ENCODE measurements at regions not wholly inside any gene's neighbourhood (a gene's known extent, or its start where the extent isn't known, plus 50 kb on each side); places are given as distances from the start of the nearest gene placed in this dataset.

GRCh38 chrX:36504625-36505024 lies 503.5 kb upstream of the FAM47C start:
- DNase-seq (ENCODE audit: low spot score), result no peak
- TF ChIP-seq, protein P1, sequence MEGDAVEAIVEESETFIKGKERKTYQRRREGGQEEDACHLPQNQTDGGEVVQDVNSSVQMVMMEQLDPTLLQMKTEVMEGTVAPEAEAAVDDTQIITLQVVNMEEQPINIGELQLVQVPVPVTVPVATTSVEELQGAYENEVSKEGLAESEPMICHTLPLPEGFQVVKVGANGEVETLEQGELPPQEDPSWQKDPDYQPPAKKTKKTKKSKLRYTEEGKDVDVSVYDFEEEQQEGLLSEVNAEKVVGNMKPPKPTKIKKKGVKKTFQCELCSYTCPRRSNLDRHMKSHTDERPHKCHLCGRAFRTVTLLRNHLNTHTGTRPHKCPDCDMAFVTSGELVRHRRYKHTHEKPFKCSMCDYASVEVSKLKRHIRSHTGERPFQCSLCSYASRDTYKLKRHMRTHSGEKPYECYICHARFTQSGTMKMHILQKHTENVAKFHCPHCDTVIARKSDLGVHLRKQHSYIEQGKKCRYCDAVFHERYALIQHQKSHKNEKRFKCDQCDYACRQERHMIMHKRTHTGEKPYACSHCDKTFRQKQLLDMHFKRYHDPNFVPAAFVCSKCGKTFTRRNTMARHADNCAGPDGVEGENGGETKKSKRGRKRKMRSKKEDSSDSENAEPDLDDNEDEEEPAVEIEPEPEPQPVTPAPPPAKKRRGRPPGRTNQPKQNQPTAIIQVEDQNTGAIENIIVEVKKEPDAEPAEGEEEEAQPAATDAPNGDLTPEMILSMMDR (IDR thresholded peaks at IDR 0.05; ENCODE audit: borderline replicate concordance, control extremely low read depth, extremely low read depth, insufficient read depth, missing control alignments), result no peak
- in situ Hi-C loops (cut with MboI; ENCODE audit: low sequenced_read_pairs, unreplicated experiment), result no loop called here

DNA sequence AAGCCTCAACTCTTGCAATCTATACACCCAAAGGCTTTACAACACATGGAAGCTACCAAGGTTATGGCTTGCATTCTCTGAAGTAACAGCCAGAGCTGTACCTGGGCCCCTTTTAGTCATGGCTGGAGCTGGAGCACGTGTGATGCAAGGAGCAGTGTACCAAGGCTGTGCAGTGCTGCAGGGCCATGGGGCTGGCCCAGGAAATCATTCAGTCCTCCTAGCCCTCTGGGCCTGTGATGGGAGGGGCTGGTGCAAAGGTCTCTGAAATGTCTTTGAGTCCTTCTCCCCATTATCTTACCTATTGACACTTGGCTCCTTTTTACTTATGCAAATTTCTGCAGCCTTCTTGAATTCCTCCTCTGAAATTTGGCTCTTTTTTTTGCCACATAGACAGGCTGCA lies 500.1 kb upstream of the FAM47C start:
- TF ChIP-seq, protein P1 (IDR thresholded peaks at IDR 0.05; ENCODE audit: borderline replicate concordance, control extremely low read depth, extremely low read depth, insufficient read depth, missing control alignments), result no peak
- in situ Hi-C loops (cut with MboI; ENCODE audit: low sequenced_read_pairs, unreplicated experiment), result no loop called here
- no peak for DNase-seq (ENCODE audit: low spot score)

- TF ChIP-seq, protein P1 (IDR thresholded peaks at IDR 0.05; ENCODE audit: borderline replicate concordance, control extremely low read depth, extremely low read depth, insufficient read depth, missing control alignments), result no peak
- DNase-seq (ENCODE audit: low spot score), result no peak
- in situ Hi-C loops (cut with MboI; ENCODE audit: low sequenced_read_pairs, unreplicated experiment), result no loop called here
Observed at GRCh38 chrX:36510736-36511135, 497.4 kb upstream of the FAM47C start.

GRCh38 chrX:36528661-36529060 lies 479.5 kb upstream of the FAM47C start:
- DNase-seq (ENCODE audit: low spot score), result no peak
- in situ Hi-C loops (cut with MboI; ENCODE audit: low sequenced_read_pairs, unreplicated experiment), result no loop called here
- TF ChIP-seq, protein P1 (IDR thresholded peaks at IDR 0.05; ENCODE audit: borderline replicate concordance, control extremely low read depth, extremely low read depth, insufficient read depth, missing control alignments), result no peak

GRCh38 chrX:36534900-36535299 lies 473.3 kb upstream of the FAM47C start:
- DNase-seq (ENCODE audit: low spot score), result no peak
- in situ Hi-C loops (cut with MboI; ENCODE audit: low sequenced_read_pairs, unreplicated experiment), result no loop called here
- TF ChIP-seq, protein P1 (IDR thresholded peaks at IDR 0.05; ENCODE audit: borderline replicate concordance, control extremely low read depth, extremely low read depth, insufficient read depth, missing control alignments), result no peak

GRCh38 chrX:36543499-36543898 lies 464.7 kb upstream of the FAM47C start:
- in situ Hi-C loops (cut with MboI; ENCODE audit: low sequenced_read_pairs, unreplicated experiment), result no loop called here
- TF ChIP-seq, protein P1 (IDR thresholded peaks at IDR 0.05; ENCODE audit: borderline replicate concordance, control extremely low read depth, extremely low read depth, insufficient read depth, missing control alignments), result no peak
- no peak for DNase-seq (ENCODE audit: low spot score)

DNA sequence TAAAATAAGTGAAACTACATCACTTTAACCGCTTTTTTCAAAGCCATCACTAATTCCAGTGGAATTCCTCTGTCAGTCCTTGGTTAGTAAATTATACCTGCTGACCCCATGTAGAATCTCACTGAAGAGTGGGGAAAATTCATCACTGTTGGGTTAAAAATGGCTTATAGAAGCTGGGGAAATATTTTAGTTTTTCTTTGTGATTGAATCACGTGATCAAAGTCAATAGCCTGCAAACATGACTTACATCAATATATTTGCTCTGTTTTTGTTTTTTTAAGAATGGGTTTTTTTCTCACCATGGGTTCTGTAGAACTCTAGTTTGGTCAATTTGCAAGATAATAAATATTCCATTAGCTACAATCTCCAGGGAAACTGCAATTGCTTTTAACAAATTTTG lies 445.2 kb upstream of the FAM47C start:
- TF ChIP-seq, protein P1 (IDR thresholded peaks at IDR 0.05; ENCODE audit: borderline replicate concordance, control extremely low read depth, extremely low read depth, insufficient read depth, missing control alignments), result no peak
- in situ Hi-C loops (cut with MboI; ENCODE audit: low sequenced_read_pairs, unreplicated experiment), result no loop called here
- no peak for DNase-seq (ENCODE audit: low spot score)
